Vagina (tissue), 2 donors: ENCODE measurements at regions not wholly inside any gene's neighbourhood (a gene's known extent, or its start where the extent isn't known, plus 50 kb on each side); places are given as distances from the start of the nearest gene placed in this dataset.

Experiments
- DNase-seq, 2 donors: peaks; one replicate each; pipeline ENCODE4 v3.0.0-alpha.2; 2017; ENCODE audit errors: extremely low spot score in 2 of 2
- H3K27ac ChIP-seq: fragments of 200-600 bp; sonication (generic); one replicate; pipeline ENCODE4 v1.5.1; 2019
- H3K27me3 ChIP-seq: fragments of 200-600 bp; sonication (generic); one replicate; pipeline ENCODE4 v1.5.1; 2019
- H3K36me3 ChIP-seq, 2 donors: fragments of 200-600 bp; sonication (generic); one replicate each; pipeline ENCODE4 v1.5.1; 2017 to 2019
- H3K4me1 ChIP-seq: fragments of 200-600 bp; sonication (generic); one replicate; pipeline ENCODE4 v1.5.1; 2019
- H3K4me3 ChIP-seq, 2 donors: fragments of 200-600 bp; sonication (generic); 1 replicate in 1 of 2; 2 replicates in 1 of 2; pipeline ENCODE4 v1.5.1; 2016 to 2019
- H3K9me3 ChIP-seq: fragments of 200-600 bp; sonication (generic); one replicate; pipeline ENCODE4 v1.5.1; 2019
- POLR2A ChIP-seq, 2 donors: fragments of 450-650 bp; IDR thresholded peaks; one replicate each; pipeline ENCODE4 v1.6.1; 2017; ENCODE audit warnings: antibody characterized with exemption in 2 of 2, mild to moderate bottlenecking in 2 of 2, moderate library complexity in 2 of 2
- POLR2AphosphoS5 ChIP-seq, 2 donors: sonication (generic); formaldehyde crosslinking; IDR thresholded peaks; one replicate each; pipeline ENCODE4 v1.9.0; 2017; ENCODE audit warnings: antibody characterized with exemption in 2 of 2, mild to moderate bottlenecking in 2 of 2, low read depth in 1 of 2; ENCODE audit not compliant: insufficient read depth in 1 of 2
- intact Hi-C: fragments of 100-400 bp; cut with DNase I; formaldehyde crosslinking; loops from one replicate; pipeline ENCODE4 v1.15.1; 2023
- TF ChIP-seq, protein P1 (sequence below), 3 experiments: fragments of 450-650 bp in 2 of 3; fragments of 200-600 bp in 1 of 3; sonication (generic) in 1 of 3; IDR thresholded peaks; one replicate each; pipeline ENCODE4 v1.5.1; 2017 to 2019; ENCODE audit warnings: antibody characterized with exemption in 3 of 3, mild to moderate bottlenecking in 2 of 3, moderate library complexity in 2 of 3

DNA sequence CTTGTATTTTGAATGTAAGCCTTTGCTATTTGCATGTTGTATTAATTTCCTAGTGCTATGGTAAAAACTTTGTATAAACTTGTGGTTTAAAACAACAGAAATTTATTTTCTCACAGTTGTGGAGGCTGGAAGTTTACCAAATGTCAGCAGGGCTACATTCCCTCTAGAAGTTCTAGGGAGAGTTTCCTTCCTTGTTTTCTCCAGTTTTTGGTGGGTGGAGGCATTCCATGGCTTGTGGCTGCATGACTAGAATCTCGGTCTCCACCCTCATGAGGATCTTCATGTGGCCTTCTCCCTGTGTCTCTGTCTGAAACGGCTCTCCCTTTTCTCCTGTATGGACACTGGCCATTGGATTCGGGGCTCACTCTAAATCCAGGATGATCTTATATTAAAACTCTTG, 482.2 kb upstream of the GOT2 start:
- Histone ChIP-seq H3K36me3 (no peaks in the 10 kb centered on the region), H3K4me1 (no peaks in the 10 kb centered on the region), H3K9me3 (no peaks in the 10 kb centered on the region), H3K27ac (no peak overlapping the region), H3K4me3 (no peak overlapping the region), H3K27me3 (no peaks in the 10 kb centered on the region)
- TF ChIP-seq POLR2A (IDR thresholded peaks at IDR 0.05) (no peak), POLR2AphosphoS5 (IDR thresholded peaks at IDR 0.05; ENCODE audit: insufficient read depth in 1 of 2, low read depth in 1 of 2) (no peak)
- TF ChIP-seq, protein P1, sequence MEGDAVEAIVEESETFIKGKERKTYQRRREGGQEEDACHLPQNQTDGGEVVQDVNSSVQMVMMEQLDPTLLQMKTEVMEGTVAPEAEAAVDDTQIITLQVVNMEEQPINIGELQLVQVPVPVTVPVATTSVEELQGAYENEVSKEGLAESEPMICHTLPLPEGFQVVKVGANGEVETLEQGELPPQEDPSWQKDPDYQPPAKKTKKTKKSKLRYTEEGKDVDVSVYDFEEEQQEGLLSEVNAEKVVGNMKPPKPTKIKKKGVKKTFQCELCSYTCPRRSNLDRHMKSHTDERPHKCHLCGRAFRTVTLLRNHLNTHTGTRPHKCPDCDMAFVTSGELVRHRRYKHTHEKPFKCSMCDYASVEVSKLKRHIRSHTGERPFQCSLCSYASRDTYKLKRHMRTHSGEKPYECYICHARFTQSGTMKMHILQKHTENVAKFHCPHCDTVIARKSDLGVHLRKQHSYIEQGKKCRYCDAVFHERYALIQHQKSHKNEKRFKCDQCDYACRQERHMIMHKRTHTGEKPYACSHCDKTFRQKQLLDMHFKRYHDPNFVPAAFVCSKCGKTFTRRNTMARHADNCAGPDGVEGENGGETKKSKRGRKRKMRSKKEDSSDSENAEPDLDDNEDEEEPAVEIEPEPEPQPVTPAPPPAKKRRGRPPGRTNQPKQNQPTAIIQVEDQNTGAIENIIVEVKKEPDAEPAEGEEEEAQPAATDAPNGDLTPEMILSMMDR (IDR thresholded peaks at IDR 0.05): no peak
- no peak for DNase-seq
- intact Hi-C loops: no loop called here

DNA sequence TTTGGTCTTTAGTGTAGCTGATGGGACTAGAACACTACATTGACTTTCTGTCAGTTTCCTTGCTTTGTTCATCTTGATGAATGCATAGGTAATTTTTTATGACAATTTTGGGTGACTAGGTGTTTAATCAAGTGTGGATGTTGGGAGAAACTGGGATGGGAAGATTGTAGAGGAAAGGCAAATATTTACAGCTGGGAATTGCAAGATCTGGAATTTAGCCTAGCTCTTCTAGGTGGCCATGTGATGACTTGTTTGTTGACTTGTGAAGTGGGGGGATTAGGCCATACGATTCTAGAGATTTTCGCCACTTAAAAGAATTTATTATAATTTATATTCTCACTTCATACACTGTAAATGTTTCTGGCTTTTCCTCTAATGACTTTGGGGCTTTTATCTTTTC, 480.3 kb upstream of the GOT2 start:
- intact Hi-C loops: no loop called here
- TF ChIP-seq POLR2A (IDR thresholded peaks at IDR 0.05): no peak
- no peak for TF ChIP-seq POLR2AphosphoS5 (IDR thresholded peaks at IDR 0.05; ENCODE audit: insufficient read depth in 1 of 2, low read depth in 1 of 2)
- TF ChIP-seq, protein P1 (IDR thresholded peaks at IDR 0.05): no peak
- no peak overlapping the region for H3K27ac ChIP-seq
- no peak overlapping the region for H3K4me3 ChIP-seq
- H3K9me3 ChIP-seq: no peaks in the 10 kb centered on the region
- DNase-seq: no peak
- H3K27me3 ChIP-seq: no peaks in the 10 kb centered on the region
- no peaks in the 10 kb centered on the region for H3K36me3 ChIP-seq
- no peaks in the 10 kb centered on the region for H3K4me1 ChIP-seq

DNA sequence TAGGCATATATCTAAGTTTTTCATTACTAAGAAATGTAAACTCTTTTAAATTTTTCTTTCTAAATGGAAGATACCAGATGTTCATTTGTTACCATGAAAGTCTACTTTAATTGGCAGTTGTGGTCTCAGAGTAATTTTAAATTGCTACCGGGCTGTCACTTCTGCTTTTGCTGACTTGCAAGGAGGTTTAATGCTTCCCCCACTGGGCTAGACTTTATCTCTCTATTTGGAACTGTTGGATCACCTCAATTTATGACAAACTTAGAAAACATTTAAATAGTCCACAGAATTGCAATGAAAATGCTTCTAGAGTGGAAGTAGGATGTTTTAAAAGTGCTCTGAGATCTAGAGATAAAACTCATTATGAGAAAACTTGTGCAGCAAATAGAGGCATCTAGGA, 479.8 kb upstream of the GOT2 start:
- H3K9me3 ChIP-seq: no peaks in the 10 kb centered on the region
- H3K27ac ChIP-seq: no peak overlapping the region
- no peak for TF ChIP-seq POLR2AphosphoS5 (IDR thresholded peaks at IDR 0.05; ENCODE audit: insufficient read depth in 1 of 2, low read depth in 1 of 2)
- no peak for TF ChIP-seq POLR2A (IDR thresholded peaks at IDR 0.05)
- TF ChIP-seq, protein P1 (IDR thresholded peaks at IDR 0.05): no peak
- H3K4me1 ChIP-seq: no peaks in the 10 kb centered on the region
- no peaks in the 10 kb centered on the region for H3K27me3 ChIP-seq
- no peak for DNase-seq
- intact Hi-C loops: no loop called here
- H3K4me3 ChIP-seq: no peak overlapping the region
- H3K36me3 ChIP-seq: no peaks in the 10 kb centered on the region

DNA sequence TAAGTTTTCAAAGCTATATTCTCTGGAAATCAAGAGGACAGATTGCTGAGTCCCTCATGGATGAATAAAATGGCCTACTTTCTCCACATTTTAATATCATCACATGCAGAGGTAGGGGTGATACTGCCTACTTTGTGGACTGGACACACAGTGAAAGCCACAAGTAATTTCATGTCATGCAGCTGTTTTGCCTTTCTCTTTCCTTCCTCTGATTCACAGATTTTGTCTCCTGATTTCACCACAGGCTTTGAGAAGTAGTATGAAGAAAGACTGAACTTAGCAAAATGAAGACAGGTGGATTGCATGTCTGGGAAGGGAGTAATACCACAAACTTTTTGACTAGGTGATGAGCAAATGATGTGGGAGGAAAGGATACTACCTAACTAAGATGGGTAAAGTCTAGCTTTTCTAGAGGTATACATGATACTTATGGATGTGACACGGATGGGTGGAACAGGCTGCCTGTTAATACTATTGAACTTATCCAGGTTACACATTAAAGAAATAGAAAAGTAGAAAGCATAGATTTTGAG, 478.4 kb upstream of the GOT2 start:
- no peak overlapping the region for H3K4me3 ChIP-seq
- H3K4me1 ChIP-seq: no peaks in the 10 kb centered on the region
- no peaks in the 10 kb centered on the region for H3K9me3 ChIP-seq
- TF ChIP-seq, protein P1 (IDR thresholded peaks at IDR 0.05): no peak
- TF ChIP-seq POLR2A (IDR thresholded peaks at IDR 0.05): no peak
- TF ChIP-seq POLR2AphosphoS5 (IDR thresholded peaks at IDR 0.05; ENCODE audit: insufficient read depth in 1 of 2, low read depth in 1 of 2): no peak
- DNase-seq: no peak
- intact Hi-C loops: no loop called here
- no peaks in the 10 kb centered on the region for H3K27me3 ChIP-seq
- H3K27ac ChIP-seq: no peak overlapping the region
- H3K36me3 ChIP-seq: no peaks in the 10 kb centered on the region

DNA sequence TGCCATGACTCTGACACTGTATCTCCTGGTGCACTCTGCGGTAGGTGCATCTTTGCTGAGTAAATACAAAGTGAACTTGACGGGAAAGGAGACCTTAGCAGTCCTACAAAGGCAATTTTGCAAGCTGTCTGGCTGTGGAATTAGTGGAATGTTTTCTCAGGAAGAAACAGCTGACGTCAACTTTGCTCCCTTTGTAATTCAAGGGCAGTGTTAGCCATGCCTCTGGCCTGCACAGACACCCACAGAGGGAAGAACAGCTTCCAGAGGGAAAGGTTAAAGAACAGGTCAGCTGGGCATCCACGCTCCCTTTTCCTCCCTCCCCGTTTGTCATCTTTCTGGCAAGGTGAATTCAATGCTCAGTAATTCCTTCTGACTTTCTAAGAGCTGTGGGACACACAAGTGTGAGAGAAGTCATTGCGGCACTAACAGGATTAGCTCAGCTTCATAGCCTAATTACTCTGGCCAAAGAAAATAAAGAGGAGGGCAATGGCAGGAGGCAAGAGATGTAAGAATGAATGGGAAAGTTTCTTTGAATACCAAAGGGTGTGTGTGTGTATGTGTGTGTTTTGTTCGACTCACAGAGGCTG, 476.9 kb upstream of the GOT2 start:
- Histone ChIP-seq H3K4me1 (no peaks in the 10 kb centered on the region), H3K27ac (no peak overlapping the region), H3K27me3 (no peaks in the 10 kb centered on the region), H3K4me3 (no peak overlapping the region), H3K36me3 (no peaks in the 10 kb centered on the region), H3K9me3 (no peaks in the 10 kb centered on the region)
- DNase-seq: no peak
- no peak for TF ChIP-seq POLR2A (IDR thresholded peaks at IDR 0.05)
- no peak for TF ChIP-seq POLR2AphosphoS5 (IDR thresholded peaks at IDR 0.05; ENCODE audit: insufficient read depth in 1 of 2, low read depth in 1 of 2)
- TF ChIP-seq, protein P1 (IDR thresholded peaks at IDR 0.05): no peak
- intact Hi-C loops: no loop called here
